ENCODE measurements at regions not wholly inside any gene's neighbourhood (a gene's known extent, or its start where the extent isn't known, plus 50 kb on each side); places are given as distances from the start of the nearest gene placed in this dataset.

DNA sequence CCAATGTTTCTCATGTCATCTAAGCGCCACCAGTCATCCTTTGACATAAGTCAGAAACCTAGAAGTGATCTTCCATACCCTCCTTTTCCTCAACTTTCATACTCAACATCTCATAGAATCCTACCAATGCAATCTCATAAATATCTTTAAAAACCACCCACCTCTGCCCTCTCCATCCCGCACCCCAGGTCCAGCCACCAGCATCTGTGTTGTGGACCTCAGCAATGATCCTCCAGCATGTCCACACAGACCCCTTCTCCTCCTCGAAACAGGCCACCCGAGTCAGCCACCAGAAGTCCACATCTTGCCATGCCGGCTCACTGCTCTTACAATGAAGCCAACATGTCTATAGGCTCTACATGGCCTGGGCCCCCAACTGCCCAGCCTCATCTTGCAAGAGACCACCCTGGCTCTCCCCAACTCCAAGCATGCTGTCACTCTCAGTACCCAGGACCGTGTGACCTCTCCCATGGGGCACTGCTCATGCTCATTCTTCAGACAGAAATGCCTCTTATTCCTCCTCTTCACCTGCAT is 636.7 kb upstream of the ID2 start:
- H3K9me3 ChIP-seq, result peaks cover 13% of the 10 kb centered on the region; the same call in 2 of the 3 replicates
- no peak for ATAC-seq
- ChIA-PET POLR2A (no interaction called here), CTCF (interaction anchor here (1.3 kb wide), 1 partner anchor 68 kb away, joined by 3 read pairs; no protein-coding TSS in a partner anchor)
- H3K4me1 ChIP-seq, result no peaks in the 10 kb centered on the region
- H3K4me2 ChIP-seq, result no peak overlapping the region
- H3K4me3 ChIP-seq, result no peak overlapping the region
- TF ChIP-seq FOSB (CRISPR knock-in tag; IDR thresholded peaks at IDR 0.05), result no peak
- no peak for TF ChIP-seq JUNB (IDR thresholded peaks at IDR 0.05)
- no peak for TF ChIP-seq HEYL (CRISPR knock-in tag; IDR thresholded peaks at IDR 0.05)
- no peak for TF ChIP-seq FOXS1 (CRISPR knock-in tag; IDR thresholded peaks at IDR 0.05)
- no peak for TF ChIP-seq TFCP2L1 (CRISPR knock-in tag; IDR thresholded peaks at IDR 0.05)
- TF ChIP-seq, protein P1, sequence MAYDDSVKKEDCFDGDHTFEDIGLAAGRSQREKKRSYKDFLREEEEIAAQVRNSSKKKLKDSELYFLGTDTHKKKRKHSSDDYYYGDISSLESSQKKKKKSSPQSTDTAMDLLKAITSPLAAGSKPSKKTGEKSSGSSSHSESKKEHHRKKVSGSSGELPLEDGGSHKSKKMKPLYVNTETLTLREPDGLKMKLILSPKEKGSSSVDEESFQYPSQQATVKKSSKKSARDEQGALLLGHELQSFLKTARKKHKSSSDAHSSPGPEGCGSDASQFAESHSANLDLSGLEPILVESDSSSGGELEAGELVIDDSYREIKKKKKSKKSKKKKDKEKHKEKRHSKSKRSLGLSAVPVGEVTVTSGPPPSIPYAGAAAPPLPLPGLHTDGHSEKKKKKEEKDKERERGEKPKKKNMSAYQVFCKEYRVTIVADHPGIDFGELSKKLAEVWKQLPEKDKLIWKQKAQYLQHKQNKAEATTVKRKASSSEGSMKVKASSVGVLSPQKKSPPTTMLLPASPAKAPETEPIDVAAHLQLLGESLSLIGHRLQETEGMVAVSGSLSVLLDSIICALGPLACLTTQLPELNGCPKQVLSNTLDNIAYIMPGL (CRISPR knock-in tag; IDR thresholded peaks at IDR 0.05; ENCODE audit: borderline replicate concordance), result no peak
- no peak for TF ChIP-seq MAZ (IDR thresholded peaks at IDR 0.05; ENCODE audit: borderline replicate concordance, low read depth, low read length)
- no peak for TF ChIP-seq NFE2L2 (conservative IDR thresholded peaks at IDR 0.05; ENCODE audit: low read length)
- TF ChIP-seq, protein P2, sequence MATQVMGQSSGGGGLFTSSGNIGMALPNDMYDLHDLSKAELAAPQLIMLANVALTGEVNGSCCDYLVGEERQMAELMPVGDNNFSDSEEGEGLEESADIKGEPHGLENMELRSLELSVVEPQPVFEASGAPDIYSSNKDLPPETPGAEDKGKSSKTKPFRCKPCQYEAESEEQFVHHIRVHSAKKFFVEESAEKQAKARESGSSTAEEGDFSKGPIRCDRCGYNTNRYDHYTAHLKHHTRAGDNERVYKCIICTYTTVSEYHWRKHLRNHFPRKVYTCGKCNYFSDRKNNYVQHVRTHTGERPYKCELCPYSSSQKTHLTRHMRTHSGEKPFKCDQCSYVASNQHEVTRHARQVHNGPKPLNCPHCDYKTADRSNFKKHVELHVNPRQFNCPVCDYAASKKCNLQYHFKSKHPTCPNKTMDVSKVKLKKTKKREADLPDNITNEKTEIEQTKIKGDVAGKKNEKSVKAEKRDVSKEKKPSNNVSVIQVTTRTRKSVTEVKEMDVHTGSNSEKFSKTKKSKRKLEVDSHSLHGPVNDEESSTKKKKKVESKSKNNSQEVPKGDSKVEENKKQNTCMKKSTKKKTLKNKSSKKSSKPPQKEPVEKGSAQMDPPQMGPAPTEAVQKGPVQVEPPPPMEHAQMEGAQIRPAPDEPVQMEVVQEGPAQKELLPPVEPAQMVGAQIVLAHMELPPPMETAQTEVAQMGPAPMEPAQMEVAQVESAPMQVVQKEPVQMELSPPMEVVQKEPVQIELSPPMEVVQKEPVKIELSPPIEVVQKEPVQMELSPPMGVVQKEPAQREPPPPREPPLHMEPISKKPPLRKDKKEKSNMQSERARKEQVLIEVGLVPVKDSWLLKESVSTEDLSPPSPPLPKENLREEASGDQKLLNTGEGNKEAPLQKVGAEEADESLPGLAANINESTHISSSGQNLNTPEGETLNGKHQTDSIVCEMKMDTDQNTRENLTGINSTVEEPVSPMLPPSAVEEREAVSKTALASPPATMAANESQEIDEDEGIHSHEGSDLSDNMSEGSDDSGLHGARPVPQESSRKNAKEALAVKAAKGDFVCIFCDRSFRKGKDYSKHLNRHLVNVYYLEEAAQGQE (IDR thresholded peaks at IDR 0.05), result no peak
- no peak for TF ChIP-seq CEBPB (IDR thresholded peaks at IDR 0.05)
- TF ChIP-seq, protein P3, sequence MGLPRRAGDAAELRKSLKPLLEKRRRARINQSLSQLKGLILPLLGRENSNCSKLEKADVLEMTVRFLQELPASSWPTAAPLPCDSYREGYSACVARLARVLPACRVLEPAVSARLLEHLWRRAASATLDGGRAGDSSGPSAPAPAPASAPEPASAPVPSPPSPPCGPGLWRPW (IDR thresholded peaks at IDR 0.05), result no peak
- no peak for TF ChIP-seq EHMT2 (IDR thresholded peaks at IDR 0.05; ENCODE audit: low read depth)
- no peak for TF ChIP-seq NPAS2 (CRISPR knock-in tag; IDR thresholded peaks at IDR 0.05; ENCODE audit: borderline replicate concordance)
- no peak for TF ChIP-seq EP300 (IDR thresholded peaks at IDR 0.05)
- no peak for TF ChIP-seq JUN (IDR thresholded peaks at IDR 0.05)
- TF ChIP-seq SMC3 (IDR thresholded peaks at IDR 0.05), result no peak
- TF ChIP-seq POLR2A (IDR thresholded peaks at IDR 0.05; ENCODE audit: low read length), result no peak
- TF ChIP-seq KDM5A (IDR thresholded peaks at IDR 0.05), result no peak
- 14% methylated on average over 6 of the region's 6 CpGs for WGBS (ENCODE audit: missing lambda C conversion rate)
- no peak overlapping the region for H3K27ac ChIP-seq
- FAIRE-seq, result no peak
- no peak for DNase-seq (ENCODE audit: low read depth in 1 of 2, low spot score in 1 of 2)

DNA sequence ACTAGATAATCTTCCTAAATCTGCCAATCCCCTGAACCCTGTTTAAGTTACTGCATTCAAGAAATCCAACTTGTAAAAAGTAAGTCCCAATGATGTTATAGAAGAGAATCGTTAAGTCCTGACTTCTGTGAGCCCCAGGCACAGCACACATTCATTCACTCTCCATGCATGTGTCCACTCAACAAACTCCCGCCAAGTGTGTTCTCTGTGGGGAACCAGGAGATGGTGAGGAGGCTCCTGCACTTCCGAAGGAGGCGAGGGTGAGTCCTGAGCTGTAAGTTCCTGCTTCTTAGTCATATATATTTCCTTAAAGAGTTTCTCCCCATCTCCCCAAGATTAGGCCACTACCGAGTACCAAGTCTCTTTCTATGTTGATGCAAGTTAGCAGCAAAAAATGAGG is 635.0 kb upstream of the ID2 start:
- ATAC-seq, result no peak

More for the DNA sequence above, 635.0 kb upstream of the ID2 start:
- WGBS (ENCODE audit: missing lambda C conversion rate), result 26% methylated on average over 5 of the region's 5 CpGs
- Histone ChIP-seq H3K4me2 (no peak overlapping the region), H3K4me3 (no peak overlapping the region), H3K4me1 (no peaks in the 10 kb centered on the region), H3K9me3 (peaks cover 11% of the 10 kb centered on the region; the same call in 2 of the 3 replicates), H3K27ac (no peak overlapping the region)
- no peak for FAIRE-seq
- ChIA-PET CTCF (no interaction called here), POLR2A (no interaction called here)
- TF ChIP-seq JUNB (IDR thresholded peaks at IDR 0.05) (no peak), ZC3H11A (IDR thresholded peaks at IDR 0.05) (no peak), MAZ (IDR thresholded peaks at IDR 0.05; ENCODE audit: borderline replicate concordance, low read depth, low read length) (no peak), ZFP36 (IDR thresholded peaks at IDR 0.05; ENCODE audit: borderline replicate concordance, partially characterized antibody) (no peak), GATA3 (IDR thresholded peaks at IDR 0.05; ENCODE audit: borderline replicate concordance) (no peak), KDM5A (IDR thresholded peaks at IDR 0.05) (no peak), POLR2AphosphoS2 (conservative IDR thresholded peaks at IDR 0.05; ENCODE audit: low read length) (no peak), RFX5 (IDR thresholded peaks at IDR 0.05) (no peak), ZSCAN20 (CRISPR knock-in tag; IDR thresholded peaks at IDR 0.05) (no peak), EHF (CRISPR knock-in tag; IDR thresholded peaks at IDR 0.05) (no peak), NR3C1 (IDR thresholded peaks at IDR 0.05) (no peak), PHF8 (IDR thresholded peaks at IDR 0.05; ENCODE audit: borderline replicate concordance, low read depth) (no peak)
- TF ChIP-seq, protein P3 (IDR thresholded peaks at IDR 0.05), result no peak
- TF ChIP-seq, protein P4, sequence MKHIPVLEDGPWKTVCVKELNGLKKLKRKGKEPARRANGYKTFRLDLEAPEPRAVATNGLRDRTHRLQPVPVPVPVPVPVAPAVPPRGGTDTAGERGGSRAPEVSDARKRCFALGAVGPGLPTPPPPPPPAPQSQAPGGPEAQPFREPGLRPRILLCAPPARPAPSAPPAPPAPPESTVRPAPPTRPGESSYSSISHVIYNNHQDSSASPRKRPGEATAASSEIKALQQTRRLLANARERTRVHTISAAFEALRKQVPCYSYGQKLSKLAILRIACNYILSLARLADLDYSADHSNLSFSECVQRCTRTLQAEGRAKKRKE (CRISPR knock-in tag; IDR thresholded peaks at IDR 0.05; ENCODE audit: low read depth), result no peak
- no peak for DNase-seq (ENCODE audit: low read depth in 1 of 2, low spot score in 1 of 2)
